Cardiac muscle cell (in vitro differentiated cells and primary cell): ENCODE measurements at regions not wholly inside any gene's neighbourhood (a gene's known extent, or its start where the extent isn't known, plus 50 kb on each side); places are given as distances from the start of the nearest gene placed in this dataset.

Source experiments
- DNase-seq, 2 donors: peaks; one replicate each; pipeline versions ENCODE4 v3.0.0 to v3.0.0-alpha.2; 2010 to 2017; ENCODE audit warnings: low read depth in 1 of 2, low spot score in 1 of 2
- H3K27ac ChIP-seq: fragments of 200-600 bp; sonication (generic); 2 replicates; pipeline ENCODE4 v1.5.1; 2016
- H3K27me3 ChIP-seq: fragments of 200-600 bp; sonication (generic); 2 replicates; pipeline ENCODE4 v1.6.0; 2016; ENCODE audit warnings: control low read depth
- H3K36me3 ChIP-seq: fragments of 200-600 bp; sonication (generic); 2 replicates; pipeline ENCODE4 v1.5.1; 2016; ENCODE audit warnings: control low read depth
- H3K4me1 ChIP-seq: fragments of 200-600 bp; sonication (generic); 2 replicates; pipeline ENCODE4 v1.8.1; 2017; ENCODE audit warnings: low read depth, mild to moderate bottlenecking, mixed run types
- H3K4me3 ChIP-seq: fragments of 200-600 bp; sonication (generic); 2 replicates; pipeline ENCODE4 v1.5.1; 2016; ENCODE audit warnings: mild to moderate bottlenecking
- H3K9me3 ChIP-seq: fragments of 200-600 bp; sonication (generic); 2 replicates; pipeline ENCODE4 v1.5.1; 2017; ENCODE audit warnings: low read depth, mild to moderate bottlenecking, control low read depth
- CTCF ChIP-seq: IDR thresholded peaks from 2 replicates; pipeline ENCODE4 v1.5.1; 2012; ENCODE audit warnings: low read depth, mild to moderate bottlenecking, low read length

GRCh38 chrX:123807835-123808416 is 51.9 kb upstream of the XIAP start:
- peak in 1 of 2 donors; percentile 19 for DNase-seq
- no peak for TF ChIP-seq CTCF
- no peaks in the 10 kb centered on the region for H3K36me3 ChIP-seq
- no peaks in the 10 kb centered on the region for H3K27me3 ChIP-seq
- H3K4me3 ChIP-seq = no peak overlapping the region
- no peaks in the 10 kb centered on the region for H3K4me1 ChIP-seq
- H3K9me3 ChIP-seq = no peaks in the 10 kb centered on the region
- no peak overlapping the region for H3K27ac ChIP-seq

- no peaks in the 10 kb centered on the region for H3K27me3 ChIP-seq
- no peaks in the 10 kb centered on the region for H3K9me3 ChIP-seq
- H3K27ac ChIP-seq = no peak overlapping the region
- no peak for TF ChIP-seq CTCF
- no peaks in the 10 kb centered on the region for H3K36me3 ChIP-seq
- no peak overlapping the region for H3K4me3 ChIP-seq
- DNase-seq = no peak
- H3K4me1 ChIP-seq = no peaks in the 10 kb centered on the region
These were observed 49.9 kb upstream of the XIAP start for GRCh38 chrX:123809854-123810375.
